IMR-90 (cell line): ENCODE measurements at regions not wholly inside any gene's neighbourhood (a gene's known extent, or its start where the extent isn't known, plus 50 kb on each side); places are given as distances from the start of the nearest gene placed in this dataset.

Experiments
- BHLHE40 ChIP-seq: fragments of 150-350 bp; IDR thresholded peaks from 2 replicates; pipeline ENCODE4 v1.6.1; 2016; ENCODE audit warnings: mild to moderate bottlenecking, low read depth, low read length
- TF ChIP-seq, protein P1 (sequence below): fragments of 150-350 bp; IDR thresholded peaks from 2 replicates; pipeline ENCODE4 v1.6.1; 2017; ENCODE audit warnings: mild to moderate bottlenecking, antibody characterized with exemption, low read length, low read depth
- TF ChIP-seq, protein P2 (sequence below): fragments of 150-350 bp; IDR thresholded peaks from 2 replicates; pipeline ENCODE4 v1.6.1; 2016; ENCODE audit warnings: low read depth, mild to moderate bottlenecking, low read length, moderate library complexity, borderline replicate concordance

DNA sequence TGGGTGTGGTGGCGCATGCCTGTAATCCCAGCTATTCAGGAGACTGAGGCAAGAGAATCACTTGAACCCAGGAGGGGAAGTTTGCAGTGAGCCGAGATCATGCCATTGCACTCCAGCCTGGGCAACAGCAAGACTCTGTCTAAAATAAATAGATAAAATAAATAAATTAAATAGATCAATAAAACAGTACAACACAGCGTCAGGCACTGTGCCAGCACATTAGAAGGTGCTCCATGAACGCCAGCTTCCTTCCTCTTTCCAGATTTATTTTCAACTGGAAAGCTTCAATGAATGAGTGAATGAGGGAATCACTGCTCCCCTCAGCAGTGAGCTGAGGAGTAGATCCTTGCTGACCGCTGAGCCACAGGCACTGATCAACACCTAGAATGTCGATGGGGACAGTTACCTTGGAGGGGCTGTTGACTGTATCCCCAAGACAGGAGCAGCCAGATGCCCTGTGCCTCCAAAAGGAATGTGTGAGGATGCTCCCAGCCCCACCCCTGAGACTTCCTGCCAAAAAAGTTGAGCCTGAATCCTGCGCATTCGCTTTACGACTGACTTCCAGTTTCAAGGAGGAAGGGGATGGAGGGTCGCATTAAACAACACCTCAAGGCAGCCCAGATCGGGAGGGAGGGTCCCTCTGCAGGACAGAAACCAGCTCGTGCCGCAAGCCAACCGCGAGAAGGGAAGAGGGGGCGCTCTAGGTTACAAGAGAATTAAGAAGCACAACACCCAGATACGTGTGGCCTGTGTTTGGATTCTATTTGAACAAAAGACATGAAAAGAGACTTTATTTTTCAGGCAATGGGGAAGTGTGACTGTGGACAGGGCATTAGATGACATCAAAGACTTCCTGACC lies 54.0 kb upstream of the CNOT6 start (continued):
- TF ChIP-seq, protein P1, sequence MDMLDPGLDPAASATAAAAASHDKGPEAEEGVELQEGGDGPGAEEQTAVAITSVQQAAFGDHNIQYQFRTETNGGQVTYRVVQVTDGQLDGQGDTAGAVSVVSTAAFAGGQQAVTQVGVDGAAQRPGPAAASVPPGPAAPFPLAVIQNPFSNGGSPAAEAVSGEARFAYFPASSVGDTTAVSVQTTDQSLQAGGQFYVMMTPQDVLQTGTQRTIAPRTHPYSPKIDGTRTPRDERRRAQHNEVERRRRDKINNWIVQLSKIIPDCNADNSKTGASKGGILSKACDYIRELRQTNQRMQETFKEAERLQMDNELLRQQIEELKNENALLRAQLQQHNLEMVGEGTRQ = no peak
- no peak for TF ChIP-seq BHLHE40
- TF ChIP-seq, protein P2, sequence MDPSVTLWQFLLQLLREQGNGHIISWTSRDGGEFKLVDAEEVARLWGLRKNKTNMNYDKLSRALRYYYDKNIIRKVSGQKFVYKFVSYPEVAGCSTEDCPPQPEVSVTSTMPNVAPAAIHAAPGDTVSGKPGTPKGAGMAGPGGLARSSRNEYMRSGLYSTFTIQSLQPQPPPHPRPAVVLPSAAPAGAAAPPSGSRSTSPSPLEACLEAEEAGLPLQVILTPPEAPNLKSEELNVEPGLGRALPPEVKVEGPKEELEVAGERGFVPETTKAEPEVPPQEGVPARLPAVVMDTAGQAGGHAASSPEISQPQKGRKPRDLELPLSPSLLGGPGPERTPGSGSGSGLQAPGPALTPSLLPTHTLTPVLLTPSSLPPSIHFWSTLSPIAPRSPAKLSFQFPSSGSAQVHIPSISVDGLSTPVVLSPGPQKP = no peak
